Tibial nerve (tissue), 4 donors: ENCODE measurements at regions not wholly inside any gene's neighbourhood (a gene's known extent, or its start where the extent isn't known, plus 50 kb on each side); places are given as distances from the start of the nearest gene placed in this dataset.

ENCODE experiments used
- EP300 ChIP-seq, 2 donors: sonication (generic); formaldehyde crosslinking; IDR thresholded peaks; one replicate each; pipeline ENCODE4 v1.6.1; 2017; ENCODE audit warnings: antibody characterized with exemption in 2 of 2, mild to moderate bottlenecking in 1 of 2
- POLR2A ChIP-seq, 2 donors: fragments of 450-650 bp; IDR thresholded peaks; one replicate each; pipeline ENCODE4 v1.6.1; 2017; ENCODE audit warnings: antibody characterized with exemption in 2 of 2, mild to moderate bottlenecking in 2 of 2, moderate library complexity in 2 of 2
- TF ChIP-seq, protein P1 (sequence below), 5 experiments: fragments of 200-600 bp in 3 of 5; fragments of 450-650 bp in 2 of 5; sonication (generic) in 3 of 5; IDR thresholded peaks; one replicate each; pipeline ENCODE4 v1.5.1; 2016 to 2019; ENCODE audit warnings: antibody characterized with exemption in 5 of 5, mild to moderate bottlenecking in 3 of 5, moderate library complexity in 2 of 5

DNA sequence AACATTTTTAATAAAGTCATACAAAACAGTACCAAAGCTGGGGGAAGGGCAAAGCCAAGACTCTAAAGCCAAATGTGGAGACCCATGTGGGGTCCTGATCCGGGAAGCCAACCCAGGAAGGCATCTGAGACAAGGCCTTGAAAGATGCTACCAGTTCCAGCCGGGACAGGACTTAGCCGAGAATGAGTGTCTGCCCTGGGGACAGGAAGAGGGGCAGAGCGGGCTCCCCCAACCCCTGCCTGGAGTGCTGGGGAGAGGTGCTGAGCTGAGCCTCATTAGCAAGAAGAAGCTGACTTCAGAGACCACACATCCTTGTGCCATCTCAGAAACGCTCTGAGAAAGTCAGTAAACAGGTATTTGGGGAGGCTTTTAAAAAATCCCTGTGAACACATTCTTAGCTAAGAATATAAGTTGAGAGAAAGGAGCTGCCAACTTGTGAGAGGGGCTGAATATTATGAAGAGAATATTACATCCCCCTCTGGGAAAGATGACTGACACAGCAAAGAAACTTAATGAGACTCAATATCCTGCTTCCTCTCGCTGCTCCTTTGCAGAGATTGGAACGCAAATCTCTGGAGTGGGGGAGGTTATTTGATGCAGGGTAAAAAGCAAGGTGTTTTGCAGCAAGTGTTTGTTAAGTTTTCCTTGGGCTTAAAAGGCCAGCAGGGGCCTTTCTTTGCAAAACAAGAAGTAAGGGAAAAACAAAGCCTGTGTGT is 103.3 kb upstream of the KCND3 start:
- TF ChIP-seq POLR2A (IDR thresholded peaks at IDR 0.05) (no peak), EP300 (IDR thresholded peaks at IDR 0.05) (no peak)
- TF ChIP-seq, protein P1, sequence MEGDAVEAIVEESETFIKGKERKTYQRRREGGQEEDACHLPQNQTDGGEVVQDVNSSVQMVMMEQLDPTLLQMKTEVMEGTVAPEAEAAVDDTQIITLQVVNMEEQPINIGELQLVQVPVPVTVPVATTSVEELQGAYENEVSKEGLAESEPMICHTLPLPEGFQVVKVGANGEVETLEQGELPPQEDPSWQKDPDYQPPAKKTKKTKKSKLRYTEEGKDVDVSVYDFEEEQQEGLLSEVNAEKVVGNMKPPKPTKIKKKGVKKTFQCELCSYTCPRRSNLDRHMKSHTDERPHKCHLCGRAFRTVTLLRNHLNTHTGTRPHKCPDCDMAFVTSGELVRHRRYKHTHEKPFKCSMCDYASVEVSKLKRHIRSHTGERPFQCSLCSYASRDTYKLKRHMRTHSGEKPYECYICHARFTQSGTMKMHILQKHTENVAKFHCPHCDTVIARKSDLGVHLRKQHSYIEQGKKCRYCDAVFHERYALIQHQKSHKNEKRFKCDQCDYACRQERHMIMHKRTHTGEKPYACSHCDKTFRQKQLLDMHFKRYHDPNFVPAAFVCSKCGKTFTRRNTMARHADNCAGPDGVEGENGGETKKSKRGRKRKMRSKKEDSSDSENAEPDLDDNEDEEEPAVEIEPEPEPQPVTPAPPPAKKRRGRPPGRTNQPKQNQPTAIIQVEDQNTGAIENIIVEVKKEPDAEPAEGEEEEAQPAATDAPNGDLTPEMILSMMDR (IDR thresholded peaks at IDR 0.05): no peak
